Lung (tissue), 11 donors: ENCODE measurements at regions not wholly inside any gene's neighbourhood (a gene's known extent, or its start where the extent isn't known, plus 50 kb on each side); places are given as distances from the start of the nearest gene placed in this dataset.

Experiments used
- ATAC-seq: fragments of 200-7000 bp; cut with Tn5 transposase; one replicate; pipeline ENCODE4 v1.9.1; 2020; ENCODE audit warnings: moderate number of reproducible peaks; ENCODE audit not compliant: insufficient read depth, low FRiP score
- DNase-seq, 3 donors: peaks; one replicate each; pipeline ENCODE4 v3.0.0-alpha.2; 2013 to 2017
- H3K27ac ChIP-seq, 2 donors: one replicate each; pipeline ENCODE4 v1.5.1; 2013; ENCODE audit warnings: mild to moderate bottlenecking in 2 of 2, moderate library complexity in 2 of 2, control low read depth in 1 of 2, inconsistent platforms in 1 of 2, low read depth in 1 of 2, low read length in 1 of 2
- H3K27me3 ChIP-seq, 3 donors: one replicate each; pipeline ENCODE4 v1.5.1; 2013; ENCODE audit warnings: low read length in 2 of 3; ENCODE audit not compliant: control insufficient read depth in 3 of 3, insufficient read depth in 3 of 3
- H3K36me3 ChIP-seq, 4 donors: one replicate each; pipeline ENCODE4 v1.5.1; 2013; ENCODE audit warnings: low read length in 4 of 4, mild to moderate bottlenecking in 1 of 4, moderate library complexity in 1 of 4; ENCODE audit not compliant: control insufficient read depth in 4 of 4, insufficient read depth in 4 of 4
- H3K4me1 ChIP-seq, 5 donors: one replicate each; pipeline ENCODE4 v1.5.1; 2013; ENCODE audit warnings: low read length in 5 of 5, mild to moderate bottlenecking in 2 of 5, moderate library complexity in 1 of 5; ENCODE audit not compliant: control insufficient read depth in 5 of 5, insufficient read depth in 5 of 5
- H3K4me3 ChIP-seq: one replicate; pipeline ENCODE4 v1.5.1; 2013; ENCODE audit warnings: mild to moderate bottlenecking, control low read depth, moderate library complexity
- H3K9ac ChIP-seq, 2 donors: one replicate each; pipeline ENCODE4 v1.5.1; 2013; ENCODE audit warnings: low read length in 2 of 2, control low read depth in 1 of 2; ENCODE audit not compliant: insufficient read depth in 1 of 2
- H3K9me3 ChIP-seq, 4 donors: one replicate each; pipeline ENCODE4 v1.5.1; 2013; ENCODE audit warnings: low read length in 3 of 4, mild to moderate bottlenecking in 1 of 4, moderate library complexity in 1 of 4; ENCODE audit not compliant: control insufficient read depth in 4 of 4, insufficient read depth in 3 of 4
- CTCF ChIP-seq: IDR thresholded peaks from 2 replicates; pipeline ENCODE4 v1.5.1; 2012; ENCODE audit warnings: mild to moderate bottlenecking; ENCODE audit errors: control extremely low read depth, extremely low read depth
- WGBS, 2 donors: extraction: QIAGEN DNeasy Blood & Tissue Kit; methylation state at CpG; one replicate each; pipeline ENCODE4 v1.1.7; 2013; 5-methylcytosine and 5-hydroxymethylcytosine counted together
- donor health status: control.
- donor health status: control.
- donor health status: Bipolar disorder and iron deficiency.
- donor health status: healthy.
- donor health status: DM: yes; HTN: yes; CAD: no.

DNA sequence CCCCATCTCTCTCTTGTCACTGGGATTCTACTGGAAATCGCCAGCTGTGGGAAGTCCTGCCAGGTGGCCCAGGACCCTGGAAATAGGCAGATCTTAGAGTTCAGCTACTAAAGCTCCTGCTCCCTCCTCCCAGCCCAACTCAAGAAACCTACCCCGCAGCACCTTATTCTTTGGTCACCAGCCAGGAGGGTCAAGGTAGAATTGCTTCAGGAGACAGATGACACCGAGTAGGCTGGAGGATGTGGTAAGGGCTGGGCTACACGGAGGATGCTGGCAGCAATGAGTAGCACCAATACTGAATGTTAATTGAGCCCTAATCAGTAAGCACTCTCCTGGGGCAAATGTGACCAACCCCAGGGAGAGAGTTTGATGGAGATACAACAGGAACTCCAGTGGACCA lies 119.7 kb upstream of the VASH1 start:
- DNase-seq: no peak
- peaks cover 0 to 22% (median 0%) of the 10 kb centered on the region in 5 donors for H3K4me1 ChIP-seq
- peaks cover 0 to 3% (median 0%) of the 10 kb centered on the region in 4 donors for H3K9me3 ChIP-seq
- H3K4me3 ChIP-seq: no peak overlapping the region
- TF ChIP-seq CTCF: no peak
- no peaks in the 10 kb centered on the region for H3K36me3 ChIP-seq
- H3K9ac ChIP-seq: no peak overlapping the region
- WGBS, 2 donors: 70 to 80% methylated on average over 4 of the region's 4 CpGs
- no peaks in the 10 kb centered on the region for H3K27me3 ChIP-seq
- ATAC-seq: no peak
- H3K27ac ChIP-seq: no peak overlapping the region

DNA sequence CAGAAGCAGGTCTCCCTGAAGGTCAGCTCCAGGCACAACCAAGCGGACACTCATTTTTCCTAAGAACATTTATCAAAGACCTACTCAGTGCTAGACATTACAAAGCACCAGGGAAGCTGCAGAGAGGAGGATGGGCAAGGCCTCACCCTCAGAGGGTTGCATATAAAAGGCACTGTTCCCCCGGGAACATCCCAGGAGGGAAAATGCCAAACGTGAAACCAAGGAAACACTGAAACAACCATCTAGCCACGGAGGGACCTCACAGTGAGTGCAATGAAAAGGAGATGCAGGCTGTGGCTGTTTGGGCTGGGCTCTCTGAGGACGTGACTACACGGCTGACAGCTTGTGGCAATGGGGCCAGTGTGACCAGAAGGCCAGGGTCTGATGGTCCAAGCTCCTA lies 117.4 kb upstream of the VASH1 start:
- H3K9ac ChIP-seq: no peak overlapping the region

DNA sequence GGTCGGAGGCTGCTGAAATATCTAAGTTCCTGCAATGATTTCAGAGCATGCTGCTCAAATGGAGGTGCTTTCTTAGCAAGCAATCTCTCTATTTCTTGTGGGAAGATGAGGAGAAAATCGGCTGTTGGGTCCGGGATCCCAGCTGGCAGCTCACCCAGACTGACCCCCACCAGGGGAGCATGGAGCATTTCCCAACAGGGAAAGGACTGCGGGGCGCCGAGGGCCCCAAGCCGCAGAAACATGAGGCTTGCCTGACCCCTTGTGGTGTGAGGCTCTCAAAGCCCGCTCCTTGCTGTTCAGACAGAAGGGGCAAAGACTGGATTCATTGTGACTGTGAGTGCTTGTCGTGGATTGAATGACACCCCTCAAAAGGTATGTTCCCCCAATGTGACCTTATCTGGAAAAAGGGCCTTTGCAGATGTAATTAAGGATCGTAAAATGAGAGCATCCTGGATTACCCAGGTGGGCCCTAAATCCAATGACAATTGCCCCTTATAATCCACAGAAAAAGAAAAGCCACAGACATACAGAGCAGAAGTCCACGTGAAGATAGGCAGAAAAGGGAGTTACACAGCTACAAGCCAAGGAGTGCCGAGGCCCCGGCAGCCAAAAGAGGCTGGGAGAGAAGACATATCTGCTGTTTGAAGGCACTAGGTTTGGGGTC lies 116.3 kb upstream of the VASH1 start:
- no peak for ATAC-seq
- H3K27ac ChIP-seq: no peak overlapping the region
- no peak overlapping the region for H3K9ac ChIP-seq
- peak; percentile 86 to 90 (median 87) for DNase-seq
- no peak overlapping the region for H3K4me3 ChIP-seq
- WGBS, 2 donors: 25% methylated on average over 13 of the region's 13 CpGs
- peaks cover 0 to 3% (median 0%) of the 10 kb centered on the region in 4 donors for H3K9me3 ChIP-seq
- peaks cover 0 to 18% (median 0%) of the 10 kb centered on the region in 5 donors for H3K4me1 ChIP-seq
- no peak for TF ChIP-seq CTCF
- H3K27me3 ChIP-seq: no peaks in the 10 kb centered on the region
- H3K36me3 ChIP-seq: no peaks in the 10 kb centered on the region

More for the DNA sequence above, 117.4 kb upstream of the VASH1 start:
- 57 to 66% methylated on average over 6 of the region's 6 CpGs for WGBS, 2 donors
- Histone ChIP-seq H3K27me3 (no peaks in the 10 kb centered on the region), H3K36me3 (no peaks in the 10 kb centered on the region), H3K9me3 (peaks cover 0 to 3% (median 0%) of the 10 kb centered on the region in 4 donors), H3K27ac (no peak overlapping the region), H3K4me3 (no peak overlapping the region), H3K4me1 (peaks cover 0 to 22% (median 0%) of the 10 kb centered on the region in 5 donors)
- ATAC-seq: no peak
- no peak for DNase-seq
- TF ChIP-seq CTCF: no peak
